Activated T-cell treated with anti-CD3 and anti-CD28 coated beads, Interleukin-2, amount 50 U/mL, for 48 hours (primary cell): ENCODE measurements at regions not wholly inside any gene's neighbourhood (a gene's known extent, or its start where the extent isn't known, plus 50 kb on each side); places are given as distances from the start of the nearest gene placed in this dataset.

Source experiments
- DNase-seq, 2 experiments: peaks; one replicate each; pipeline ENCODE4 v3.0.0-alpha.2; 2020

DNA sequence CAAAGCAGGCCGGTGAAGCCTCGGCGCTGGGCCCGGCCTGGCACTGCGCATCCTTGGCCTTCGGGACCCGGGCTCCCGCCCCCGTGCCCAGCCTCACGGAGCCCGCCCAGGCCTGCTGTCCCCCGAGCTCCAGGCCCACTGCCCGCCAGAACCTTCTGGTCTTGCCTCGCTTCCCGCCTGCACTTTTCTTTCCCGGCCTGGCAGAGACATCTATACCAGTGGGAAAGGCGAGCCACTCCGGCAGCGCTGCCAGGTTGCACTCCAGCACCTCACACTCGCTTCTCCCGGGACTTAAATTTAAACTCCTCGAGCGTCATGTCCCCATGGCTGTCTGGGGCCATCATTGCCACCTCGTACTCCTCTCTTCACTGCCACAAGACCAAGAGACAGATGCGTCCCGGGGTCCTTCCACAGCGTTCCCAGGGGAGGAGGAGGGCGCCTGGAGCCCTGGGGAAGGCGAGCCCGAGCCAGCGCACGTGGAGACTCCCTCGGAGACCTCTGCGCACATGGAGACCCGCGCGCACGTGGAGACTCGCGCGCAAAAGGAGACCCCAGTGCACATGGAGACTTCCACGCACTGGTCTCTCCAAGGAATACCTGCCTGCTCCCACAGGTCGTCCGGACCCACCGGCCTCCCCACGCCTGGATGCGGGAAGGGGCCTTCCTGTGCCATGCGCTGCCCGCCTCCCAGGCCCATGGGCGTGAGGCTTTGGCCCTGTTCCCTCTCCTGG is 253.1 kb upstream of the SALL3 start:
- DNase-seq, result no peak

GRCh38 chr18:78727057-78727739 is 252.4 kb upstream of the SALL3 start:
- DNase-seq, result no peak

GRCh38 chr18:78727877-78728783 is 251.5 kb upstream of the SALL3 start:
- DNase-seq, result no peak

GRCh38 chr18:78728784-78729467 is 250.7 kb upstream of the SALL3 start:
- no peak for DNase-seq

DNA sequence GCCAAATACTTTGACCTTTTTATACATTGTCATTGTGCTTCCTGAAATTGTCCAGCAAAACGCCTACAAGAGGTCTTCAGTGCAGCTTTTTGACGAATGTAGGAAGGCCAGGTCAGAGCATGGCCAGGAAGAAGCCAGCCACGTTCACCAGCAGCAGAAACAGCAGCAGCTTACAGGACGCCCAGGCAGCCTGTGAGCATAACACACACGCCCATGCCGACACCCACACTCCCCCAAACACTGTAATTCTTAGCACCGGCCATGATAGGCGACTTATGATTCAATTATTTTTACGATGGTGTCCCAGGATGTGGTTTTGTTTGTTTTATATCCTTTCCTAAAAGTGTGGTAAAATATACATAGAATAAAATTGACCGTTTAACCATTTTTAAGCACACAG is 249.1 kb upstream of the SALL3 start:
- no peak for DNase-seq

GRCh38 chr18:78731016-78731397 is 248.6 kb upstream of the SALL3 start:
- no peak for DNase-seq

DNA sequence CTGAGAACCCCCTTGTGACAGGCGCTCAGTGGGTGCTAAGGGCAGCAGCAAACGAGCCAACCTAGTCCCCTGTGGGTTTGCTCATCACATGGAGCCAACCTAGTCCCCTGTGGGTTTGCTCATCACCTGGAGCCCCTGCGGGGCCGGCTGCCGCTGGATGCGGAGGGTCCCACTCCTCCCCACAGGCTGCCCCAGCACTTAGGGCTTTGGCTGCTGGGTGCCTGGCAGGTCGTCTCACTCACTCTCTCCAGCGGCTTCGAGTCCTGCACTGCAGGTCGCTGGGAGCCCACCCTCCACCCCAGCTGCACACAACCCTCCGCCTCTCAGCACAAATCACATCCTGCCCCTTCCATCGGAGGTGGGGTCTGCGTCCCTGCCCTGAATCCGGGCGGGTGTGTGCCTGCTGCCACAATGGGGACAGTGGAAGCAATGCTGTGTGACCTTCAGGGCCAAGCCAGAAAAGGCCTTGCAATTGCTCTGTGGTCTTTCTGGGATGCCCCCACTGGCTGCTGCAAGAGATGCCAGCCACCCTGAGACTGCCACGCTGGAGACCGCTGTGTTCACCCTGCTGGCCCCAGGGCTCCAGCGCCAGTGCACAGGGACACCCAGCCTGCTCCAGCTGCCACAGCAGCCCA is 248.1 kb upstream of the SALL3 start:
- no peak for DNase-seq

- DNase-seq, result no peak
Observed at GRCh38 chr18:78732273-78733210, 247.1 kb upstream of the SALL3 start.

- no peak for DNase-seq
Observed at GRCh38 chr18:78733762-78734613, 245.6 kb upstream of the SALL3 start.

- DNase-seq, result no peak
Observed at GRCh38 chr18:78734614-78734945, 245.0 kb upstream of the SALL3 start.

- no peak for DNase-seq
Observed at GRCh38 chr18:78735131-78736014, 244.2 kb upstream of the SALL3 start.

GRCh38 chr18:78736015-78736690 is 243.5 kb upstream of the SALL3 start:
- DNase-seq, result no peak

DNA sequence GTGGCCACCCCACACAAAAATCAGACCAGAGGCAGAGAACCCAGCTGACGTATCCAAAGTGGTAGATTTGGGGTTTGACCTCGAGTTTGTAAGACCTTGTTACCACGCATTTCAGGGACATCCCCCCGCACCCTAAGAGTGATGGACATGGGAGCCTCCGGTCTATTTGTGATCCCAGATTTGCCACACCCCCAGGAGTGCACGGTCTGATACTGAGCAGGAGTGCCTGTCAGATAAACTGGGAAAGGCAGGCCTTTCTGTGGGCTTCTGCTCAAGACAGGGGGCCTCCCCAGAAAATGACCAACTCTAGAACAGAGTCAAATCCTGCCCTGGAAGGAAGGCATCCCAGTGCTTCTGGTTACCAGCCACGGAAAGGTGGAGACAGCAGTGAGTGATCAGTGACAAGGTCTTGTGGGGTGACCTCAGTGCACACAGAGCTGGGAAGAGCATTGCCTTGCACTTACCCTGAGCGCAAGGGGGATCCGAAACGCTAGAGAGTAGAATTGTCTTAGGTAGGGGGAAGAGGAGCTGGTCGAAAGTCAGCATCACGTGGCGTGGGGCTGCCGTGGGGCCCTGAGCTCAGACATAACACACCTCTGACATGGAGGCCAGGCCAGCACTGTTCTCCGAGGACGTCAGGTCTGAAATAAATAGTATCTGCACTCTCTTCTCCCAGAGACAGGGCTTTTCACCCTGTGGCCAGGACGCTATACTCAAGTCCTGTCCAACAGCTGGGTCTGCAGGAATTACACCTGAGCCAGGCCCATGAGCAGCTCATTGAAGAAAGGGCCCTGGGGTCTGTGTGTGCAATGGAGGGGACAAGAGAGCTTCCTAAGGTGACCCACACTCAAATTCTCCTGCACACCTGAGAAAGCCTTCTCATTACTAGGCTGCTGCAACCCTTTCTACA is 242.4 kb upstream of the SALL3 start:
- DNase-seq, result no peak

DNA sequence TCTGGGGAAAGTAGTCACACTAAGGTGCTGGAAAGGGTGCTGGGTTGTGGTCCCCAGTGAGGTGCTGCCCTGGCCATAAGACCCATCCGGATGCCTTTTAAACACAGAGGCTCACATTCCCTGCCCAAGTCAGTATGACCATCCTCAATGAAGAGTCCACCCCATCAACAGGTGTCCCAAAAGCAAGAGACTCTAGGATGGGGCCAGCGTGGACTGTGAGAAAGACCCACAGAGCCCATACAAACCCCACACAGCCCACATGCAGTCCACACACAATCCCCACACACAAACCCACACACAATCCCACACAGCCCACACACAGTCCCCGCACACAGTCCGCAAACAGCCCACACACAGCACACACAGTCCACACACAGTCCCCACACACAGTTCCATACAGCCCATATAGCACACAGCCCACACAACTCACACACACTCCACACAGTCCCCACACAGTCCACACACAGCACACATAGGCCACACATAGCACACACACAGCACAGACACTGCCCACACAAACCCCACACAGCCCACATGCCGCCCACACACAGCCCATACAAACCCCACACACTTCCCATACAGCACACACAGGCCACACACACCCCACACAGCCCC is 241.4 kb upstream of the SALL3 start:
- no peak for DNase-seq

- DNase-seq, result no peak
Observed at GRCh38 chr18:78739115-78739514, 240.5 kb upstream of the SALL3 start.

DNA sequence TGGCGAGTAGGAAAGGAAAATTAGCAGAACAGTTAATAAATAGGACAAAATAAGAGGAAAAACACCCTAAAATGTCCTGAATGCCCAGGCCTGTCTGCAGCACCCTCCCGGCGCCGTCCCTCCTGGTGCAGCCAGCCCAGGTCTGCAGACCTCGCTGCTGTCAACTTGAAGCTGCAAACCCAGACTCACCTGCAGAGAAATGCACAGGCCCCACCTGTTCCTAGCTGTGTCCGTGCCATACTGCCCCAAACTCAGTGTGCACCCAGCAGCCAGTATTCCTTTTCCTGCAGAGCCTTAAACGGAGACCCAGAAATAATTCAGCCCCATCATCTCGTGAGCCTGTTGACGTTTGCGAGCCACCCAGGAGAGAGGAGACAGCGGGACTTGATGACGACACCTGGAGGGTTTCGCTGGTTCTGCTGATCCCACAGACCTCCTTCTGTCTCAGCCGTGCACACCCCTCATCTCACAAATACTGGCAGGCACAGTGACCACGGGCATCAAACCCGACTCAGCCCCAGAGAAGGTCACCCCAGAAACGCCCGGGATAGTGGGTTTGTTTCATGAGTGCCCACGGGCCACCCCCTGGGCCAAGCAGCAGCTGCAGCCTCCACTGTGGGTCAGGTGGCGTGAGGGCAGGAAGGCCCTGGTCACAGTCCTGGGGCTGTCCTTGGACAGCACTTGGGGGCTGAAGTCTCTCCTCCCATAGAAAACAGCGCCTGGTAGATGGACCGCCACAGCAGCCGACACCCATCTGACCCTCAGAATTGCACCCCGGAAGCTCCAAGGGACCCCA is 239.5 kb upstream of the SALL3 start:
- no peak for DNase-seq
